ENCODE measurements at regions not wholly inside any gene's neighbourhood (a gene's known extent, or its start where the extent isn't known, plus 50 kb on each side); places are given as distances from the start of the nearest gene placed in this dataset.

DNA sequence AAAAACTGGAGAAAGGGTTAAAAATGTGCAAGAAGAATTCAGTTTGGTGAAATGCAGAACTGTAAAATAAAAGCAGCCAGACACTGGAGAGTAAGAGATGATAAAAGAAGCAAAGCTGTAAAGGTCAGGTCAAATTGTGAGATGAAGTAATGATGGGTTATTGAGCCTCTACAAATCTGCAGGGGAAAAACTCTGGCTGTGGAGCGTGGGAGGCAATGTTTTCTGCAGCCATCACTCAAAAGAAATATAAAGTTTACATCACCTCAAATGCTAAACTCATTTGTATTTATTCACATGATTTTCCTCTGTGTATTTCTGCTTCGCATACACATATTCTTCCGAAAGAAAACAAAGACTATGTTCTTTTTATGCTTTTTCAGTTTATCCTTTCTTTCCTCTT lies 158.8 kb upstream of the GPR149 start:
- no peak for DNase-seq (ENCODE audit: low read depth)
- H3K4me3 ChIP-seq (ENCODE audit: low read length) = no peak overlapping the region
- TF ChIP-seq, protein P1, sequence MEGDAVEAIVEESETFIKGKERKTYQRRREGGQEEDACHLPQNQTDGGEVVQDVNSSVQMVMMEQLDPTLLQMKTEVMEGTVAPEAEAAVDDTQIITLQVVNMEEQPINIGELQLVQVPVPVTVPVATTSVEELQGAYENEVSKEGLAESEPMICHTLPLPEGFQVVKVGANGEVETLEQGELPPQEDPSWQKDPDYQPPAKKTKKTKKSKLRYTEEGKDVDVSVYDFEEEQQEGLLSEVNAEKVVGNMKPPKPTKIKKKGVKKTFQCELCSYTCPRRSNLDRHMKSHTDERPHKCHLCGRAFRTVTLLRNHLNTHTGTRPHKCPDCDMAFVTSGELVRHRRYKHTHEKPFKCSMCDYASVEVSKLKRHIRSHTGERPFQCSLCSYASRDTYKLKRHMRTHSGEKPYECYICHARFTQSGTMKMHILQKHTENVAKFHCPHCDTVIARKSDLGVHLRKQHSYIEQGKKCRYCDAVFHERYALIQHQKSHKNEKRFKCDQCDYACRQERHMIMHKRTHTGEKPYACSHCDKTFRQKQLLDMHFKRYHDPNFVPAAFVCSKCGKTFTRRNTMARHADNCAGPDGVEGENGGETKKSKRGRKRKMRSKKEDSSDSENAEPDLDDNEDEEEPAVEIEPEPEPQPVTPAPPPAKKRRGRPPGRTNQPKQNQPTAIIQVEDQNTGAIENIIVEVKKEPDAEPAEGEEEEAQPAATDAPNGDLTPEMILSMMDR (IDR thresholded peaks at IDR 0.05; ENCODE audit: insufficient read depth, low read depth, low read length, missing control alignments) = no peak

DNA sequence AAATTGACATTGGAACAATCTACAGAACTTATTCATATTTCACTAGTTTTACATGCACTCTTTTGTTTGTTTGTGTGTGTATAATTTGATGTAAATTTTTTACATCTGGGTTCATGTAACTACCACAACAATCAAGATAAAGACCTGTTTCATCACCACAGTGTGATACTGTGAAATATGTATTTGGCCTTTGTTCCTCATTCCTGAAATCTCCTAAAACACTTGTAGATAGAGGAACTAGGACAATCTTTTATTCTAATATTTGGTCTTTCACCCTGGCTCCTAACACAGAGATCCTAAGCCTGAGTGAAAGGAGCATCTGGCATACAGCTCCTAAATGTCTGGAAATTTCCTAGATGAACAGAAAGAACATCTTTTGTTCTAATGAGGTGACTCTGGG lies 155.0 kb upstream of the GPR149 start:
- TF ChIP-seq, protein P1 (IDR thresholded peaks at IDR 0.05; ENCODE audit: insufficient read depth, low read depth, low read length, missing control alignments) = no peak
- H3K4me3 ChIP-seq (ENCODE audit: low read length) = no peak overlapping the region
- DNase-seq (ENCODE audit: low read depth) = no peak

DNA sequence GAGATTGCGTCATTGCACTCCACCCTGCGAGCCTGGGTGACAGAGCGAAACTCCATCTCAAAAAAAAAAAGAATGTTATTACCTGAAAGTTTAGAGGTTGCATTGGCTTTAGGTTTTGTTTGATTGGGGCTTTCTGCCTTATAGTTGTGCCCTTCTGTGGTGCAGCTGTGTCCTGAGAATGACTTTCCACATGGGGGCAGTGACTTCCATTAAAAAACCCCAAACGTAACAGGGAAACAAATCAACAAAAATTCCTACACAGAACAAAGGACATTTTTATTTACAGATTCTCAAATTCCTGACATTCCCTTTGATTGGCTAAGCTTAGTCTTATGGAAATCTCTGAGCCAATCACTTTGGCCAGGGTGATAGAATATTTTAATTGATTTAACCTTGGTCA lies 154.1 kb upstream of the GPR149 start:
- no peak overlapping the region for H3K4me3 ChIP-seq (ENCODE audit: low read length)
- TF ChIP-seq, protein P1 (IDR thresholded peaks at IDR 0.05; ENCODE audit: insufficient read depth, low read depth, low read length, missing control alignments) = no peak
- DNase-seq (ENCODE audit: low read depth) = no peak

DNA sequence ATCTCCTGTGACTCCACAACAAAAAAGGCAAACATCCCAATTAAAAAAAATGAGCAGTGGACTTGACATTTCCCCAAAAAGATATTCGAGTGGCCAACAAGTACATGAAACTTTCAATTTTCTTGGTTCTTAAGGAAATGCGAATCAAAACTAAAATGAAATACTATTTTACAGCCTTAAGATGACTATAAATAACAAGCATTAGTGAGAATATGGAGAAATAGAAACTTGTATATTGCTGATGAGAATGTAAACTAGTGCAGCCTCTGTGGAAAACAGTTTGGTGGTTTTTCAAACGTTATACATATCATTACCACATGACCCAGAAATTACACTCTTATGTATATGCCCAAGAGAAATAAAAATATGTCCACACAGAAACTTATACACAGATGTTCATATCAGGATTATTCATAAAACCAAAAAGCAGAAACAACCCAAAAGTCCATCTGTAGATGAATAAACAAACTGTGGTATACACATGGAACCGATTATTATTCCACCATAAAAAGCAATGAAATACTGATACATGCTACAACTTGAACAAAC lies 153.2 kb upstream of the GPR149 start:
- H3K4me3 ChIP-seq (ENCODE audit: low read length) = no peak overlapping the region
- no peak for DNase-seq (ENCODE audit: low read depth)
- TF ChIP-seq, protein P1 (IDR thresholded peaks at IDR 0.05; ENCODE audit: insufficient read depth, low read depth, low read length, missing control alignments) = no peak

DNA sequence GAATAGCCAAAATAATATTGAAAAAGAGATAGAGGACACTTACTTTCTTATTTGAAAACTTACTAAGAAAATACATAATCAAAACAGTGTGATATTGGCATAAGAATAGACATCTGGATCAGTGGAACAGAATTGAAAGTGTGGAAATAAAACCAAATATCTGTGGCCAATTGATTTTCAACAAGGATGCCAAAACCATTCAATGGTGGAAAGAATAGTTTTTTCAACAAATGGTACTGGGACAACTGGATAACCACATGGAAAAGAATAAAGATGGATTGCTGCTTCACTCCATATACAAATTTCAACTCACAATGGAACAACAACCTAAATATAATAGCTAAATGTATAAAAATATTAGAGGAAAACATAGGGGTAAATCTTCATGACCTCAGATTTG lies 152.5 kb upstream of the GPR149 start:
- DNase-seq (ENCODE audit: low read depth) = no peak
- H3K4me3 ChIP-seq (ENCODE audit: low read length) = no peak overlapping the region
- TF ChIP-seq, protein P1 (IDR thresholded peaks at IDR 0.05; ENCODE audit: insufficient read depth, low read depth, low read length, missing control alignments) = no peak

DNA sequence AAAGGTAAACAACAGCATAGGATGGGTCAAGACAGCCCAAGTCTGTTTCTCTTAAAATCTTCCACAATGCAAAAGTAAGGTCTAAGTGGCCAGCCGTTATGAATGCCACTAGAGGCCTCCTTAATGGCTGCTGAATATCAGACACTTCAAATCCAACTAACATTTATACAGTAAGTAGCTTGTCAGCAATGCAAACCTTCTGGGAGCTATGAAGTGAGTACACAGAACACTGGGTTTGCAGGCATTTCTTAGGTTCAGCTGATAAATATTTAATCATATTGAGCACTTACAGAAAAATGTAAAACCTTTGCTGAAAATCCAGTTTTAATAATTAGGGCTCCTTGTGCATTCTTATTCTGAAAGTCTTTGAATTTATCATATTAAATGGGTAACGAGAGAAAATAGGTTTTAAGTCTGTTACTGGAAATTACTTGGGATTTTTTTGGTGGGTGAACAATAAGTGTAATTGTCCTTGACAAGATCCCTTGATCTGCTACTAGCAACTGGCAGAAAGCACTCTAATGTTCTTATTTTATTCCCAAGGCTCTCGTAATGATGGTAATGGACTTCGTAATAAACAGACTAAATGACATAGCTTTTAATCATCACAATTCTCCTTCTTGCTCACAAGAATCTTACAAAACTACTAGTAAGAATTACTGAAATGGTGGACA lies 141.7 kb upstream of the GPR149 start:
- TF ChIP-seq, protein P1 (IDR thresholded peaks at IDR 0.05; ENCODE audit: insufficient read depth, low read depth, low read length, missing control alignments) = no peak
- H3K4me3 ChIP-seq (ENCODE audit: low read length) = no peak overlapping the region
- DNase-seq (ENCODE audit: low read depth) = no peak

DNA sequence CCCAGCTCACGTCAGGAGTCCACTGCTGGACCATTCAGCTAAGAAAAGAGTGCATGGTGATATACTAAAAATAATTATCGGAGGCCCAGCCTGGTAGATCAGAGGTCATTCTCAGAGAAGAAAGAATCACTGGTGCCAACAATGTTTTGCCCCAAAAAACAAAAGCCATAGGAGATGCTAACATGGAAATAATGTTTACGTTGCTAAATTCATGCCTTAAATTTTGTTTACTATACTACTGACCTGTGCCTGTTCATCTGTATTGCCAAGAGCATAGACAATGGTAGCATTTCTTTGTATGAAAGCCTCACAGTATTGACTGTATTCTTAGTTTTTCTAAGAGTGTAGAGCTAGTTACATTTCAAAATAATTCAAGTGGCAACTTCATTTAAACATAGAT lies 138.1 kb upstream of the GPR149 start:
- H3K4me3 ChIP-seq (ENCODE audit: low read length) = no peak overlapping the region
- TF ChIP-seq, protein P1 (IDR thresholded peaks at IDR 0.05; ENCODE audit: insufficient read depth, low read depth, low read length, missing control alignments) = no peak
- no peak for DNase-seq (ENCODE audit: low read depth)

Data from epithelial cell of esophagus (primary cell).